Epithelial cell of prostate (primary cell): ENCODE measurements at regions not wholly inside any gene's neighbourhood (a gene's known extent, or its start where the extent isn't known, plus 50 kb on each side); places are given as distances from the start of the nearest gene placed in this dataset.

Source experiments
- DNase-seq: peaks from one replicate; pipeline ENCODE4 v3.0.0-alpha.2; 2011; ENCODE audit warnings: low read depth, low spot score
- H3K27ac ChIP-seq: fragments of 450-650 bp; 2 replicates; pipeline ENCODE4 v1.5.1; 2017; ENCODE audit warnings: mild to moderate bottlenecking

DNA sequence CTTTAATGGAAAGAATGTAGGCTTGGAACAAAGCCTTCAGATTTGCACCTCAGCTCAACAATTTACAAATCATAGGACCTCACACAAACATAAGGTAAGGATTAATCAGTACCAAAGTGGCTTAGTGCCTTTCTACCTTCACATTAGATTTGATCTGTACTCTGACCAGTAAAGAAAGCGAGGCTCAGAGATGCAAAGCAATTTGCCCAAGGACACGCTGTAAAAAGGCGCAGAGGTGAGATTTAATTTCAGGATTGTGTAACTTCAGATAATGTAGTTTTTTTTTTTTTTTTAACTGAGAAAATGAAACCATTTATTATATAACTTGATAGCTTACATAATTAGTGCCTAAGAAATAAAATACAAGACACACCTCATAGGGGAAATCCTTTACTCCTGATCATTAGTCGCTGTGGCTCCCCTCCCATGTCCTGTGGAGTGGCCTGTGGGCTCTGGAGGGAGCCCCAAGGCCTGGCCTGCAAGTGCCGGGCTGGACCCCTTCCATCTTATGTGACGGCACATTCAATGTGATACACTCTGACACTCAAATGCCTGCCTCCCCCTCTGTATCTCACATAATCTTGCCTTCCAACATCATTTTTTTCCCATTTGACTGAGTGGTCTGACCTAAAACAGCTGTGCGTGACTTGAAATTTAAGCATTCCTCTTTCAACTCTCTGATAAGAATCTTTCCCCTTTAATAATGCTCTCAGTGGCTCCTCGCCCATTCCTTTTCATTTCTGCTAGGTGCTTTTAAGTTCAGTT, 426.5 kb upstream of the DAB1 start:
- H3K27ac ChIP-seq, result no peak overlapping the region
- no peak for DNase-seq

GRCh38 chr1:57848406-57848805, 424.5 kb upstream of the DAB1 start:
- no peak for DNase-seq
- peak overlapping the region; percentile 23 for H3K27ac ChIP-seq

- peak overlapping the region; percentile 84 for H3K27ac ChIP-seq
These were observed 421.2 kb upstream of the DAB1 start for GRCh38 chr1:57845041-57845440.

DNA sequence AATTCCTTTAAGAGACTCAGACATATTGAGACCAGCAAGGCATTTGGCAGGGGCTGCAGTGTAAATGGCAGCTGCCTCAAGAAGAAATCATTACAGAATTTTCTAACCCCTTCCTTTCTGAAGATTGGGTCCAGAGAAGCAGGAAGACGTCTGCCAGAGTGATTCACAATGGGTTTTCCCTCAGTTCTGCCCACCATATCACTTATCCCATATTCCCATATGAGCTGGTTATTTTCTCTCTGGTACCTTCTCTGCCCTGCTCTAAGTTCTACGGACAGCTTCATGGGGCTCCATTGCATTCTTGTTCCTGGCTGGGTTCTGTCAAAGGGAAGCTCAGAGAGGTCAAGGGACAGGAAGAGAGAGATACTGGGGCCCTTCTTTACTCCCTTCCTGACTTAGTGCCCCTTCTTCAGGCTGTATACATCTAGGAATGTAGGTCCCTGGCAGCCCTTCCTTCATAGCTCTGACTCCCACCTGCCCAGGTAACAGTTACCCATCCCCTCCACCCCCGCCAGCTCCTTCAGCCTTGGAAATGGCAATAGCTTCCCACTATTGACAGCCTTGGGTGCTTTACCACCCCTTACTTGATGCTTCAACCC, 420.6 kb upstream of the DAB1 start:
- no peak for DNase-seq
- H3K27ac ChIP-seq, result peak overlapping the region; percentile 84

More at GRCh38 chr1:57845041-57845440, 421.2 kb upstream of the DAB1 start:
- no peak for DNase-seq

DNA sequence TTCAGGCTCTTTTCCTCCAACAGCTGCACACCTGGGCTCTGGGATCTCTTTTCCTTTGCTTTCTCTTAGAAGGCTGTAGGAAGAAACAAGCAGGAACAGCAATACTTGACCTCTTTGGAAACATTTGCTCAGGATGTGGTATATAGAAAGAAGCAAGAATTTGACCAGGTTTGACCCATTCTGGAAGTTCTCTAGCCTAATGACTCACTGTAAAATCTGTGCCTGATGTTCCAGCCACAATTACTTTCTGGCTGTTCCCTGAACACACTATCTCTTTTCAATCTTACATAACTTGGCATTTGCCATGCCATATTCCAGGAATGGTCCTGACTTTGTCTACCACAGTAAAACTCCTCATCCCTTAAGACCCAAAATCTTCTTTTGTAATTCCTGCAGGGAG, 419.9 kb upstream of the DAB1 start:
- peak overlapping the region; percentile 84 for H3K27ac ChIP-seq
- no peak for DNase-seq

GRCh38 chr1:57839526-57839925, 415.7 kb upstream of the DAB1 start:
- no peak for DNase-seq
- no peak overlapping the region for H3K27ac ChIP-seq

DNA sequence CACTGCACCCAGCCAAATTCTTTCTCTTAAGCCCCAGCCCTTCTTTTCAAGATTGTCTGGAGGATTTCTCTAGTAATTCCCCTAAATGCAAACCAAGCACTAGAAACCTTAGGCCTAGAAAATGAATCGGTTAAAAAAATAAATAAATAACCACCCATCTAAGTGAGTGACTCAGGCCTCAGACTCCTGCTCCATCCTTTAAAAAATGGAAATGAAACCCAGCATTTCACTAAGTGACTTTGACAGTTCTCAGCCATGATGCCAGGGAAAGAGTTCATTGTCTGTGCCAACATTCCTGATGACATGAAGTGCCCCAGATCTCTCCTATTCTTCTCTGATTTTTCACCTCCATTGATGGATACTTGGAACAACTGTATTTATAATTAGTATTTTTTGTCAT, 415.2 kb upstream of the DAB1 start:
- no peak overlapping the region for H3K27ac ChIP-seq
- no peak for DNase-seq

- H3K27ac ChIP-seq, result no peak overlapping the region
- DNase-seq, result no peak
These were observed 411.8 kb upstream of the DAB1 start for GRCh38 chr1:57835620-57836019.

DNA sequence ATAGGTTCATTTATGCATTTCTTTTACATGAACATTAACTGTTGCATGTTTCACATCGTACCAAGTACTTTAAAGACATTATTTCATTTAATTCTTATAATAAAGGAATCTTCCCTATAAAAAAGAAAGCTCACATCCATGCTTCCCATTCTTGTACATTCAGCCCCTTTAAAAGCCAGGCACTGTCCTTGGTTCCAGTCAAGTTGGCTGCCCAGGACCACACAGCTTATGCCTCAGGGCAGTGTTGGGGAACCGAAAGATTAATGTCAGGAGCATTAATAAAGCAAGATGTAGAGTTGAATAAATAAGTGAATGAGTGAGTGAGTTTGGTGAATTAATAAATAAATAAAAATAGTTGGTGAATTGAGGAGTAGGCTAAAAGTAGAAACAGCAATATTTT, 409.4 kb upstream of the DAB1 start:
- no peak for DNase-seq
- H3K27ac ChIP-seq, result no peak overlapping the region

GRCh38 chr1:57832612-57833011, 408.8 kb upstream of the DAB1 start:
- DNase-seq, result no peak
- H3K27ac ChIP-seq, result peak overlapping the region; percentile 54

GRCh38 chr1:57831624-57832023, 407.8 kb upstream of the DAB1 start:
- DNase-seq, result peak; percentile 62
- H3K27ac ChIP-seq, result peak overlapping the region; percentile 54

- no peak overlapping the region for H3K27ac ChIP-seq
- no peak for DNase-seq
These were observed 402.7 kb upstream of the DAB1 start for GRCh38 chr1:57826535-57826934.

GRCh38 chr1:57824535-57824934, 400.7 kb upstream of the DAB1 start:
- no peak for DNase-seq
- no peak overlapping the region for H3K27ac ChIP-seq

DNA sequence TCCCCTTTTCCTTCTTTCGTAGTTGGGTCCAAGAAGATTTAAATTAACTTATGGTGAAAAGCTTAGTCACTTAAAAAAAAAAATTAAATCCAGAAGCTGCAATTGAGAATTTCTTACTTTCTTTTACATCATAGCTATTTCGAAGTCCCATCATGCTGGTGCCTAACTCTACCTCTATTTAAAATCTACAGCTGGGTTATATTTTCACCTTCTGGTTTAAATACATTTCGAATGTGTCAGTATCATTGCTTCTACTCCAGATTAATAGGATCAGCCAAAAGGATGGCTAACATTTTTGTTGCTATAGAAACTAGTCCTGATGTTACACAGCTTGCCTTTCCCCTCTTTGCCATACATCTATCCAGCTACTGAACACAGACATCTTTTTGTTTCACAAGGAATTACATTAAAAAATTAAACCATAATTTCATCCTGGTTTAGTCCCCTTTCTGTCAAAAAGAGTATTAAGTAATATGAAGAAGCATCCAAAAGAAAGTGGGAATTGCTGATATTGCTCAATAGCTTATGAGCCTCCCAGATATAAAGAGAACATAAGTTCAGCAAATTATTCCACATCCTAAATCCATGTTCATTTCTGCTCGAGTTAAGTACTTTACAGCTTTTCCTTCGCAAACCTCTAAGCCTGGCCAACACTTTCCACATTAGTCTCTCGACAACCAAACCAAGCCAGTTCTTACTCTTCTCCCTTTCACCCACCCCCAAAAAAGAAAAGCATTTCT, 396.7 kb upstream of the DAB1 start:
- H3K27ac ChIP-seq, result no peak overlapping the region
- no peak for DNase-seq

DNA sequence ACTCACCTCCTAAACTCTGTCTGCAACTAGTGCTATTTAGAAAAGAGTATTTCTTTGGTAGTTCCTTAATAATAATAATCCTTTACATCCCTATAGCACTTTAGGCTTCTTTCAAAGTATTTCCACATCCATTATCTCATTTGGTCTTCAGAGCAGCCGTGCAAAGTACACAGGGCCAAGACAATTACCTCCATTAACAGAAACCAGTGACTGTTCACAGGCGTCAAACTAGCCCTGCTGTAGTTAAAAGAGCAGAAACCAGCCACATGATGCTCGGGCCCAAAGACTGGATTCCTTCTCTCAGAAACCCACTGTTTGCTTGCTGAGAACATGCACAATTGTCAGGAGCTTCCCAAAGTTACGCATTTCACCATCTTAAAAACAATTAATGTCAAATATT, 396.0 kb upstream of the DAB1 start:
- H3K27ac ChIP-seq, result no peak overlapping the region
- no peak for DNase-seq

DNA sequence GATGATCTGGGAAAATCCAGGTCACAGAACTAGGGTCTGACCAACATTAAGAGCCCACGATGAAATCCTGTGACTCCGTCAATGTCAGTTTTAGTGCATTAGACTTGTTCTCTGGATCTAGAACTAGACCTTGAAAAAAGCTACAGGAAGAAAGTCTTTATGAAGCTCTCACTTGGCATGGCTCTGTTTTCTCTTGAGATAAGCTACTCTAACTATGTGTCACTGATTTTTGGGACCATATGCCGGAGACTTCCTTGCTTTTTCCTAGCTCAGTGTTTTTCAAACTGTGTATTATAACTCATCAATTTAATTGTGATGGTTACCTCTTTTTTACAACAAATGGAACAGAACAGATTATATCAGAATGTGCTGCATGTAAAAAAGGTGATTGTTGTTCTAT, 379.7 kb upstream of the DAB1 start:
- DNase-seq, result no peak
- no peak overlapping the region for H3K27ac ChIP-seq

DNA sequence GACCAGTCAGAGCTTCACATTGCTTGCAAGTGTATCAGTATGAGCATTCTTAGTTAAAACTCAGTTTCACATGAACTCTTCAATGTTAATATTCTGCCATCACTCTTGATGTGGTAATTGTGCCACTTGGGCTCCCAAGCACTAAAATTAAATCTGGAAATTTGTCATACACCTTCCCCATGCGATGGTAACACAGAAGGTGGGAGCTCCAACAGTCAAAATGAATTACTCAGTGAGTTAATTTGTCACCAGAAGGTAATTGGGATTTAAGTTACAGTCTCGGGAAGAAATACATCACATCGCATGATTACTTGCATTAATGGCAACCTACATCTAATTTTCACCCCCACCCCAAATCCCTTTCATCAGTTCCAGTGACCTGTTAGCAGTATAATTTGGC, 376.5 kb upstream of the DAB1 start:
- no peak for DNase-seq
- no peak overlapping the region for H3K27ac ChIP-seq

GRCh38 chr1:57799490-57800115, 375.7 kb upstream of the DAB1 start:
- no peak overlapping the region for H3K27ac ChIP-seq
- no peak for DNase-seq

DNA sequence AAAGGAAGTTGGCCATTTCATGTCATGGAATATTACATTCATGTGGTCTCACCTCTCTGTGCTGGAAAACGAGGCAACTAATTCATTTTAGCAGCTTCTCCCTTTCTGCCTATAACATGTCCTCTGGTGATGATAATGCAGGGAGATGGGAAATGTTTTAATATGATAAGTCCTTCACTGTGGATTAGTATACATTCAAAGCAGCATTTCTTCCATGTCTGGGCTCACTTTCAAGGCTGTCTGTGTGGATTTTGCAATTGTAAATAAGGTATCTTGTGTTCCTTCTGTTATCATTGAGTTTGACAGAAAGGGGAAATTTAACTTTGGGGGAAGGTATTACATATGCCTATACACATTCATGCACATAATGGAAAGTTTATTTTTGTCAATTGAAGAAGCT, 374.7 kb upstream of the DAB1 start:
- DNase-seq, result no peak

DNA sequence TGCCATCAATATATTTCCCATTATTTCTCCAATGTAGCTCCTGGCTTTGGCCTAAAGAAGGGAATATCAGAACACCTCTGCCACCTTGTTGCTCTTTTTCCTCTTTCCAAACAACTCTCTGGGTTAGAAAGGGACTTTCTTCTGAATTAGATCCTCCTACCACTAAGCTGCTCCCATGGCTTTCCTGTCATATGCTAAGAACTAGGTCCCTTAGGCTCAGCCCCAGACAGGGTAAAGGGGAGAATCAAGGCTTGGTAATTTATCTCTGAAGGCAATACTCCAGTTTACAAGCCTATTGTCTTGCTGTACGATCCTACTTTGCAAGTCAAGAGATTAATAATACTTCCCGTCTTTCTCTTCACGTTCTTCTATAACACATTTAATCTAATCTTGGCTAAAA, 373.2 kb upstream of the DAB1 start:
- DNase-seq, result no peak

More for the DNA sequence above, 374.7 kb upstream of the DAB1 start:
- no peak overlapping the region for H3K27ac ChIP-seq

GRCh38 chr1:57796616-57797015, 372.8 kb upstream of the DAB1 start:
- H3K27ac ChIP-seq, result peak overlapping the region; percentile 33
- peak; percentile 45 for DNase-seq

More for the DNA sequence above, 373.2 kb upstream of the DAB1 start:
- peak overlapping the region; percentile 33 for H3K27ac ChIP-seq
